Stimulated activated CD4-positive, alpha-beta T cell treated with anti-CD3 and anti-CD28 coated beads, Interleukin-4, amount 100 ng/mL, for 1 hour (primary cell): ENCODE measurements at regions not wholly inside any gene's neighbourhood (a gene's known extent, or its start where the extent isn't known, plus 50 kb on each side); places are given as distances from the start of the nearest gene placed in this dataset.
A peak's percentile ranks its signal among the peaks of the same experiment; 100 is the strongest.

Experiments
- DNase-seq: peaks from one replicate; pipeline ENCODE4 v3.0.0-alpha.2; 2020

- DNase-seq: no peak
These were observed 256.9 kb upstream of the AKR1E2 start for GRCh38 chr10:4569151-4569550.

- DNase-seq: no peak
These were observed 257.3 kb upstream of the AKR1E2 start for GRCh38 chr10:4568731-4569130.

- DNase-seq: no peak
These were observed 257.9 kb upstream of the AKR1E2 start for GRCh38 chr10:4568086-4568485.

GRCh38 chr10:4567637-4568036, 258.4 kb upstream of the AKR1E2 start:
- no peak for DNase-seq

- no peak for DNase-seq
These were observed 260.0 kb upstream of the AKR1E2 start for GRCh38 chr10:4566011-4566410.

- no peak for DNase-seq
These were observed 264.7 kb upstream of the AKR1E2 start for GRCh38 chr10:4561296-4561695.

- DNase-seq: no peak
These were observed 268.5 kb upstream of the AKR1E2 start for GRCh38 chr10:4557469-4557868.

- no peak for DNase-seq
These were observed 269.5 kb upstream of the AKR1E2 start for GRCh38 chr10:4556527-4556926.

- no peak for DNase-seq
These were observed 270.1 kb upstream of the AKR1E2 start for GRCh38 chr10:4555920-4556319.

- DNase-seq: no peak
These were observed 276.8 kb upstream of the AKR1E2 start for GRCh38 chr10:4549139-4549653.

GRCh38 chr10:4546931-4547330, 279.1 kb upstream of the AKR1E2 start:
- DNase-seq: no peak

- DNase-seq: peak; percentile 25
These were observed 279.5 kb upstream of the AKR1E2 start for GRCh38 chr10:4546500-4546899.

GRCh38 chr10:4545062-4545461, 280.9 kb upstream of the AKR1E2 start:
- DNase-seq: no peak

- no peak for DNase-seq
These were observed 282.0 kb upstream of the AKR1E2 start for GRCh38 chr10:4543938-4544533.

- no peak for DNase-seq
These were observed 284.7 kb upstream of the AKR1E2 start for GRCh38 chr10:4541292-4541691.

- DNase-seq: no peak
These were observed 288.0 kb upstream of the AKR1E2 start for GRCh38 chr10:4538016-4538415.

GRCh38 chr10:4535521-4535920, 290.5 kb upstream of the AKR1E2 start:
- DNase-seq: no peak

GRCh38 chr10:4533621-4534020, 292.4 kb upstream of the AKR1E2 start:
- DNase-seq: no peak

GRCh38 chr10:4532976-4533375, 293.0 kb upstream of the AKR1E2 start:
- no peak for DNase-seq

- DNase-seq: no peak
These were observed 293.5 kb upstream of the AKR1E2 start for GRCh38 chr10:4532467-4532866.

GRCh38 chr10:4532011-4532410, 294.0 kb upstream of the AKR1E2 start:
- no peak for DNase-seq

- no peak for DNase-seq
These were observed 296.7 kb upstream of the AKR1E2 start for GRCh38 chr10:4529266-4529665.

- DNase-seq: no peak
These were observed 298.6 kb upstream of the AKR1E2 start for GRCh38 chr10:4527281-4527970.

- DNase-seq: no peak
These were observed 299.7 kb upstream of the AKR1E2 start for GRCh38 chr10:4526311-4526731.

GRCh38 chr10:4525103-4525502, 300.9 kb upstream of the AKR1E2 start:
- no peak for DNase-seq
